GM19035 (cell line): ENCODE measurements at regions not wholly inside any gene's neighbourhood (a gene's known extent, or its start where the extent isn't known, plus 50 kb on each side); places are given as distances from the start of the nearest gene placed in this dataset.

Experiments used
- ATAC-seq: cut with Tn5 transposase; IDR thresholded peaks from one replicate; pipeline ENCODE4 v1.9.1; 2021; ENCODE audit not compliant: unreplicated experiment

GRCh38 chr16:48905632-48906505, 295.9 kb upstream of the N4BP1 start:
- no peak for ATAC-seq

DNA sequence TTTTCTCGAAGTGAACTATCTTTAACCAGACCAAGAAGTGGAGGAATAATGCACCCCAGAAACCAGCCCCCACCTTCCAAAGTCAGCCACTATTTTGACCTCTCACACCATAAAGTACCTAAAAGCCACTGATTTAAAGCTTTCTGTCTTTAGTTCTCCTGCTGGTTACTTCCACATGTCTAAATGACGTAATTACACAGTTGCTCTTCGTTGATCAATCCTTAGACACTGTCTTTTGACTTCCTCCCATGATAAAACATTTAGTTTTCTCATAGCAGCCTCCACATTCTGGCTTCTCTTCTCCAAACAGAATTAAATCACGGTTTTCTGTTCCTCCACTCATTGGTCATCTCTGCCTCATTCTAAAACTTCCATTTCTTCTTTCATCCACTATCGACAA, 294.4 kb upstream of the N4BP1 start:
- no peak for ATAC-seq

DNA sequence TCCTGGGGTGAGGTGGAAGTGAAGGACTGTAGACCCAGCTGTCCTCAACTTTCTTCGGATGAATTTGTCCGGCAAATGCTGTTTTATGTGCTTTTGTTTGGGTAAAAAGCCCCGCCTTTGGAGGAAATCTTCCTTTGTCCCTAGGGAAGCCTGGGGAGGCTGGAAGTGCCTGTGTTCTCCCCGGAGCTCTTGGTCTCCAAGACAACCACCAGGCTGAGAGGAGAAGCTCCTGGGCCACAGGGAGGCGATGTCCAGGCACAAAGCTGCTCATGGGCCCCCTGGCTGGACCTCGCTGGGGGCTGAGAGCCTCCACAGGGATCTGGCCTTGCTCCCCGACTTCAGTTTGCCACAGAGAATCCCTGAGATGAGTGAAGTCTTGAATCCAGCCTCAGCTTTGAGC, 293.1 kb upstream of the N4BP1 start:
- no peak for ATAC-seq

GRCh38 chr16:48901712-48902374, 291.9 kb upstream of the N4BP1 start:
- no peak for ATAC-seq

GRCh38 chr16:48899500-48899899, 289.5 kb upstream of the N4BP1 start:
- no peak for ATAC-seq

DNA sequence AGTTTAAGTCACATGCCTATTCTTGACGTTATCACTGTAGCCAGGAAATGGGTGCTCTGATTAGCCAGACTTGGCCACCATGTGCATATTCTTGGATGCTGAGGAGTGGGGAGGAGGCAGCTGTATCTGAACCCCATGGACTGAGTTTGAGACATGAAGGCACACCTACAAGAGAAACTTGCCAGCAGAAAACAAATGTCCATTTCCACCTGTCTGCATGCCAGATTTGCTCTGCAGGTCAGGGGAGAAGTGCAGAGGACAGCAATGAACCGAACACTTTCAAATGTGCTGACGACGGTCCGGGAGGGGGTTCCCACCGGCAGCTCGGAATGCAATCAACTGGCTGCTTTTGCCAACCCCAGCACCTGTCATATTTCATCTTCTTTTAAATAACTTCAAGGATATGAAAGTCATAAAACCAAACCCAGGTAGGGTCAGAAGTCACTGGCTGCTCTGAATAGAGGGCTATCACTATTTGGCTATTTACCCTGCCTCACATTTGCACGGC, 287.8 kb upstream of the N4BP1 start:
- no peak for ATAC-seq

DNA sequence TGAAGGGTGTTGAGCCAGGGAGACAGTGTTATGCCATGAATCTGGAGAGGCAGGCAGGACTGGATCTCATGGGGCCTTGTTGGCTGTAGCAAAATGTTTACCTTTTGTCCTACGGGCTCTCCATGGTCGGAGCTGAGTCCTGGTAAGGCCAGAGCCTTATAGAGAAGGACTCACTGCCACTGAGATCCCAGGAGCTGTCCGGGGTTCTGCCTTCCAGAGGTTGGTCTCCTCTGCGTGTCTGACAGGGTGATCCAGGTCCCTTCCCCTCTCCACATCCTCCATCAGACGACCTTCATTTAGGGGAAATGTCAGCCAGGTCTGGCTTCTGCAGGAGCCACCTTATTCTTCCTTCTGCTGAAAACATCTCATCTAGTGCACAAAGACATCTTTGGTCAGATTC, 285.2 kb upstream of the N4BP1 start:
- ATAC-seq: no peak

GRCh38 chr16:48892893-48893292, 282.9 kb upstream of the N4BP1 start:
- no peak for ATAC-seq

- ATAC-seq: no peak
These were observed 277.7 kb upstream of the N4BP1 start for GRCh38 chr16:48887646-48888210.

DNA sequence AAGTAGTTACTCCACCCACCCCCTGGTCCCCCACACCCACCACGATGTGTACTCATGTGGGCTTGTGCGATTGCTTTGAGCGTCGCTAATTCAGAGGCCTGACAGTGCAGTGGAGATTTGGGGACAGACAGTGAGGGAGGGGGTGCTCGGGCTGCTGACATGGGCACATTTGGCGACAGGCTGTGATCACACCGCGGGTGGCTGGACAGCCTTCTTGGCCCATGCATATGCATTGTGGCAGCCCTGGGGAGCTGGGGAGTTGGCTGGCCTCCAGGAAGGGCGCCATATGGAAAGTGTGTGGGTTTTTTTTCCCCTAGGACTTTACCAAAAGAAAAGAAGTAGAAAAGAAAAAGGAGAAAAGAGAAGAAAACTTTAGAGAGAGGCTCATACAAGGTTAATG, 275.5 kb upstream of the N4BP1 start:
- no peak for ATAC-seq

GRCh38 chr16:48881272-48881671, 271.3 kb upstream of the N4BP1 start:
- no peak for ATAC-seq

GRCh38 chr16:48879223-48880122, 269.5 kb upstream of the N4BP1 start:
- ATAC-seq: no peak

DNA sequence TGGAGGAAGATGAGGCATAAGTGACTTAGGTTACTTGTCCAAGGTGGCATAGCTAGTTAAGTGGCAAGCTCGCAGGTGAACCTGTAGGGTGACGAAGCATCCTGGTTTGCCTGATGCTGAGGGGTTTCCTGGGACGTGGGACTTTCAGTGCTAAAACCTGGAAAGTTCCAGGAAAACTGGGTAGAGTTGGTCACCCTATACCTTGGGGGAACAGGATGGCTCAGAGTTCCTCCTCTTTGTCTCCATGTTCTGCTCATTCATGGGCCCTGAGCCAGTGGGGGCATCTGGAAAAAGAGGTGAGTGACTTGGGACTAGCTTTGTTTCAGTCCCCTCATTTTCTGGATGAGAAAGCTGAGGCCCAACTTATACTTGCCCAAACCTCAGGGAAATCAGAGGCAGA, 268.0 kb upstream of the N4BP1 start:
- ATAC-seq: no peak

GRCh38 chr16:48870141-48870540, 260.2 kb upstream of the N4BP1 start:
- no peak for ATAC-seq

DNA sequence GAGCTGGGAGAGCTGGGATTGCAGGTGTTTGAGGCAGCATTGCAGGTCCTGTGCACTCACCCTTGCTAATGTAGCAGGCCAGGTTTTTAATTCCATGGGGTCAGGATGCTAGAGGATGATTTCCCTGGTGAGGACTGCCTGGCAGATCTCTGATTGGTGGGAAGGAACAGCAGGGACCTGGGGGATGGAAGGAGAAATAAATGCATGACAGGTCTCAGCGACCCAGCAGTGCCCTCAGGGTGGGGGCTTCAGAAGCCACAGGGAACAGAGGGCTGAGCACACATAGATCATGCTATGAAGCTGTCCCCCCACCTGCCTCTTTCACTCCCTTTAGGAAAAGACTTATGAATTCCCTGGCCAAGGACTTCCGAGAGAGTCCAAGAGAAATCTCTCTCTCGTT, 255.5 kb upstream of the N4BP1 start:
- ATAC-seq: no peak

GRCh38 chr16:48864055-48864454, 254.1 kb upstream of the N4BP1 start:
- ATAC-seq: no peak

DNA sequence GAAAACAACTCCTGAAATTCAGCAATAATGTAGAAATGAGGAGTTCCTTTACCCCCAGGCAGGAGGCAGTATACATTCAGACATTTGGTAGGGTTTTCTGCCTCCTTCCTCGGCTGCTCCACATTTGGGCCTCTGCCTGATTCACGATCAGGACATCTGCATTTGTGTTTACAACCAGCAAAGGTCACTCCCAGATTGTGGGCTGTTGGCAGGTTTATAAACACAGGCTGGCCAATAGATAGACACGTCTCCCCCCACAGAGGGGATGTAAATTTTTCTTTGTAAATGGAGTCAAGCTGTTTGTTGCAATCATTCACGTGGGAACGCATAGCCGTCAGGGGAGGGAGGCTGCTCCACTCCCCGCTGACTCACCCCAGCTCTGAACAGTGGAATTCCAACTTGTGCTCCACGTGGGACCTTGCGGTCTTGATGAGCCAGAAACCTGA, 252.1 kb upstream of the N4BP1 start:
- no peak for ATAC-seq

DNA sequence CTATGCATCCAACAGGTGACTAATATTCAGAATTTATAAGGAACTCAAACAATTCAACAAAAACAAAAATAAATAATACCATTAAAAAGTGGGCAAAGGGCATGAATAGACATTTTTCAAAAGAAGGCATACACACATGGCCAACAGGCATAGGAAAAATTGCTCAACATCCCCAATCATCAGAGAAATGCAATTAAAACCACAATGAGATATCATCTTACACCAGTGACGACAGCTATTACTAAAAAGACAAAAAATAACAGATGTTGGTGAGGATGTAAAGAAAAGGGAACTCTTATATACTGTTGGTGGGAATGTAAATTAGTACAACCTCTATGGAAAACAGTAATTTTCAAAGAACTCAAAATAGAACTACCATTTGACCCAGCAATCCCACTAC, 250.4 kb upstream of the N4BP1 start:
- no peak for ATAC-seq

- no peak for ATAC-seq
These were observed 243.0 kb upstream of the N4BP1 start for GRCh38 chr16:48852951-48853350.

- no peak for ATAC-seq
These were observed 242.5 kb upstream of the N4BP1 start for GRCh38 chr16:48852458-48852857.
